K562 (cell line): ENCODE measurements at regions not wholly inside any gene's neighbourhood (a gene's known extent, or its start where the extent isn't known, plus 50 kb on each side); places are given as distances from the start of the nearest gene placed in this dataset.

Experiments
- CREB1 ChIP-seq, 2 experiments: sonication (generic) in 1 of 2; formaldehyde crosslinking in 1 of 2; IDR thresholded peaks; 2 replicates each; pipeline versions ENCODE4 v1.6.1 to v1.8.0; 2012 to 2022; ENCODE audit warnings: inconsistent platforms in 1 of 2, mild to moderate bottlenecking in 1 of 2, missing genetic modification reagents in 1 of 2, moderate library complexity in 1 of 2
- DACH1 ChIP-seq: fragments of 450-650 bp; IDR thresholded peaks from 2 replicates; pipeline ENCODE4 v1.6.1; 2018; ENCODE audit not compliant: partially characterized antibody
- EZH2 ChIP-seq: IDR thresholded peaks from 2 replicates; pipeline ENCODE4 v1.6.1; 2012; ENCODE audit warnings: low read depth, mild to moderate bottlenecking, inconsistent platforms, low read length, borderline replicate concordance
- GATAD2A ChIP-seq: fragments of 450-650 bp; IDR thresholded peaks from 2 replicates; pipeline ENCODE4 v1.6.1; 2017
- HDAC2 ChIP-seq: fragments of 450-650 bp; IDR thresholded peaks from 2 replicates; pipeline ENCODE4 v1.6.1; 2016; ENCODE audit warnings: mild to moderate bottlenecking
- NFYB ChIP-seq: IDR thresholded peaks from 2 replicates; pipeline ENCODE4 v1.6.1; 2011; ENCODE audit warnings: mild to moderate bottlenecking, moderate library complexity; ENCODE audit not compliant: insufficient read length; ENCODE audit errors: extremely low read depth
- TAF1 ChIP-seq: IDR thresholded peaks from 2 replicates; pipeline ENCODE4 v1.6.1; 2011; ENCODE audit warnings: mild to moderate bottlenecking, low read length, moderate library complexity; ENCODE audit not compliant: insufficient read depth, control insufficient read depth, severe bottlenecking; ENCODE audit errors: extremely low read depth
- TF ChIP-seq, protein P1 (sequence below): fragments of 450-650 bp; conservative IDR thresholded peaks from 2 replicates; pipeline ENCODE4 v1.6.1; 2016; ENCODE audit warnings: missing genetic modification characterization, low read depth, mild to moderate bottlenecking, missing compliant biosample characterization, moderate library complexity
- TF ChIP-seq, protein P2 (sequence below), 2 experiments: fragments of 150-350 bp in 1 of 2; IDR thresholded peaks; 2 replicates each; pipeline ENCODE4 v1.6.1; 2012 to 2016; ENCODE audit warnings: low read depth in 2 of 2, low read length in 2 of 2, mild to moderate bottlenecking in 1 of 2, moderate library complexity in 1 of 2
- TF ChIP-seq, protein P3 (sequence below), 3 experiments: IDR thresholded peaks in 2 of 3; conservative IDR thresholded peaks in 1 of 3; 2 replicates each; pipeline ENCODE4 v1.5.1; 2011 to 2012; ENCODE audit warnings: low read length in 3 of 3, mild to moderate bottlenecking in 3 of 3, control low read depth in 2 of 3, improper control_type of control experiment in 1 of 3, inconsistent platforms in 1 of 3, low read depth in 1 of 3, mixed read lengths in 1 of 3, moderate library complexity in 1 of 3; ENCODE audit not compliant: insufficient read depth in 2 of 3

DNA sequence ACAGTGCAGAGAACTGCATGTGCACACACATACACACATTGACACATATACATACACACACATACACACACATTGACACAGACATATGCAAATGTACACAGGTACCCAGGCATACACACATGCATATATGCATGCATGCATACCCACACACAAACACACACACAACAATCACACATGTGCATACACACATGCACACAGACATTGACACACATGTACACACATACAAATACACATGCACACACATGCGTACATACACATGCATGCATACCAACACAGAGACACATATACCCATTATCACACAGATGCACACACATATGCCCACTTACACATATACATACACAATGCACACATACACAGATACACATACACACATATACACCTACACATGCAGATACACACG lies 299.6 kb upstream of the ADCY2 start:
- TF ChIP-seq, protein P1, sequence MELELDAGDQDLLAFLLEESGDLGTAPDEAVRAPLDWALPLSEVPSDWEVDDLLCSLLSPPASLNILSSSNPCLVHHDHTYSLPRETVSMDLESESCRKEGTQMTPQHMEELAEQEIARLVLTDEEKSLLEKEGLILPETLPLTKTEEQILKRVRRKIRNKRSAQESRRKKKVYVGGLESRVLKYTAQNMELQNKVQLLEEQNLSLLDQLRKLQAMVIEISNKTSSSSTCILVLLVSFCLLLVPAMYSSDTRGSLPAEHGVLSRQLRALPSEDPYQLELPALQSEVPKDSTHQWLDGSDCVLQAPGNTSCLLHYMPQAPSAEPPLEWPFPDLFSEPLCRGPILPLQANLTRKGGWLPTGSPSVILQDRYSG (tag), result no peak
- no peak for TF ChIP-seq NFYB
- no peak for TF ChIP-seq GATAD2A
- no peak for TF ChIP-seq DACH1
- TF ChIP-seq CREB1 (IDR thresholded peaks at IDR 0.05), result no peak
- TF ChIP-seq CREB1 (CRISPR knock-in tag; IDR thresholded peaks at IDR 0.05), result no peak
- TF ChIP-seq, protein P2, sequence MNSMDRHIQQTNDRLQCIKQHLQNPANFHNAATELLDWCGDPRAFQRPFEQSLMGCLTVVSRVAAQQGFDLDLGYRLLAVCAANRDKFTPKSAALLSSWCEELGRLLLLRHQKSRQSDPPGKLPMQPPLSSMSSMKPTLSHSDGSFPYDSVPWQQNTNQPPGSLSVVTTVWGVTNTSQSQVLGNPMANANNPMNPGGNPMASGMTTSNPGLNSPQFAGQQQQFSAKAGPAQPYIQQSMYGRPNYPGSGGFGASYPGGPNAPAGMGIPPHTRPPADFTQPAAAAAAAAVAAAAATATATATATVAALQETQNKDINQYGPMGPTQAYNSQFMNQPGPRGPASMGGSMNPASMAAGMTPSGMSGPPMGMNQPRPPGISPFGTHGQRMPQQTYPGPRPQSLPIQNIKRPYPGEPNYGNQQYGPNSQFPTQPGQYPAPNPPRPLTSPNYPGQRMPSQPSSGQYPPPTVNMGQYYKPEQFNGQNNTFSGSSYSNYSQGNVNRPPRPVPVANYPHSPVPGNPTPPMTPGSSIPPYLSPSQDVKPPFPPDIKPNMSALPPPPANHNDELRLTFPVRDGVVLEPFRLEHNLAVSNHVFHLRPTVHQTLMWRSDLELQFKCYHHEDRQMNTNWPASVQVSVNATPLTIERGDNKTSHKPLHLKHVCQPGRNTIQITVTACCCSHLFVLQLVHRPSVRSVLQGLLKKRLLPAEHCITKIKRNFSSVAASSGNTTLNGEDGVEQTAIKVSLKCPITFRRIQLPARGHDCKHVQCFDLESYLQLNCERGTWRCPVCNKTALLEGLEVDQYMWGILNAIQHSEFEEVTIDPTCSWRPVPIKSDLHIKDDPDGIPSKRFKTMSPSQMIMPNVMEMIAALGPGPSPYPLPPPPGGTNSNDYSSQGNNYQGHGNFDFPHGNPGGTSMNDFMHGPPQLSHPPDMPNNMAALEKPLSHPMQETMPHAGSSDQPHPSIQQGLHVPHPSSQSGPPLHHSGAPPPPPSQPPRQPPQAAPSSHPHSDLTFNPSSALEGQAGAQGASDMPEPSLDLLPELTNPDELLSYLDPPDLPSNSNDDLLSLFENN (IDR thresholded peaks at IDR 0.05; ENCODE audit: low read depth in 2 of 2, low read length in 2 of 2), result no peak
- TF ChIP-seq EZH2, result no peak
- TF ChIP-seq, protein P3, sequence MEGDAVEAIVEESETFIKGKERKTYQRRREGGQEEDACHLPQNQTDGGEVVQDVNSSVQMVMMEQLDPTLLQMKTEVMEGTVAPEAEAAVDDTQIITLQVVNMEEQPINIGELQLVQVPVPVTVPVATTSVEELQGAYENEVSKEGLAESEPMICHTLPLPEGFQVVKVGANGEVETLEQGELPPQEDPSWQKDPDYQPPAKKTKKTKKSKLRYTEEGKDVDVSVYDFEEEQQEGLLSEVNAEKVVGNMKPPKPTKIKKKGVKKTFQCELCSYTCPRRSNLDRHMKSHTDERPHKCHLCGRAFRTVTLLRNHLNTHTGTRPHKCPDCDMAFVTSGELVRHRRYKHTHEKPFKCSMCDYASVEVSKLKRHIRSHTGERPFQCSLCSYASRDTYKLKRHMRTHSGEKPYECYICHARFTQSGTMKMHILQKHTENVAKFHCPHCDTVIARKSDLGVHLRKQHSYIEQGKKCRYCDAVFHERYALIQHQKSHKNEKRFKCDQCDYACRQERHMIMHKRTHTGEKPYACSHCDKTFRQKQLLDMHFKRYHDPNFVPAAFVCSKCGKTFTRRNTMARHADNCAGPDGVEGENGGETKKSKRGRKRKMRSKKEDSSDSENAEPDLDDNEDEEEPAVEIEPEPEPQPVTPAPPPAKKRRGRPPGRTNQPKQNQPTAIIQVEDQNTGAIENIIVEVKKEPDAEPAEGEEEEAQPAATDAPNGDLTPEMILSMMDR (IDR thresholded peaks at IDR 0.05 in 2 of 3, conservative IDR thresholded peaks at IDR 0.05 in 1 of 3; ENCODE audit: insufficient read depth in 2 of 3, low read depth in 1 of 3, low read length in 3 of 3), result no peak
- TF ChIP-seq HDAC2, result no peak
- TF ChIP-seq TAF1, result no peak
